K562 (cell line): ENCODE measurements at regions not wholly inside any gene's neighbourhood (a gene's known extent, or its start where the extent isn't known, plus 50 kb on each side); places are given as distances from the start of the nearest gene placed in this dataset.

Experiments used
- CREBBP ChIP-seq: IDR thresholded peaks from one replicate; pipeline ENCODE4 v1.6.1; 2012; ENCODE audit warnings: low read depth, mild to moderate bottlenecking, control low read depth, inconsistent platforms, low read length
- EGR1 ChIP-seq: fragments of 450-650 bp; conservative IDR thresholded peaks from 2 replicates; pipeline ENCODE4 v1.6.1; 2017; ENCODE audit warnings: mild to moderate bottlenecking
- GTF3C2 ChIP-seq: IDR thresholded peaks from 3 replicates; pipeline ENCODE4 v1.6.1; 2011; ENCODE audit warnings: borderline replicate concordance, mild to moderate bottlenecking, moderate library complexity; ENCODE audit not compliant: insufficient read length; ENCODE audit errors: extremely low read depth
- NR2F6 ChIP-seq: fragments of 450-650 bp; formaldehyde crosslinking; IDR thresholded peaks from 2 replicates; pipeline ENCODE4 v1.4.0; 2020; ENCODE audit warnings: mild to moderate bottlenecking
- TCF7 ChIP-seq: sonication (generic); IDR thresholded peaks from 2 replicates; pipeline ENCODE4 v1.6.1; 2016; ENCODE audit warnings: antibody characterized with exemption, borderline replicate concordance
- TEAD1 ChIP-seq, 2 experiments: fragments of 450-650 bp in 1 of 2; sonication (generic) in 1 of 2; formaldehyde crosslinking; IDR thresholded peaks; 2 replicates each; pipeline versions ENCODE4 v1.4.0 to v1.8.0; 2020 to 2022; ENCODE audit warnings: mild to moderate bottlenecking in 2 of 2, missing genetic modification reagents in 1 of 2
- ZBTB8A ChIP-seq: fragments of 450-650 bp; IDR thresholded peaks from 2 replicates; pipeline ENCODE4 v1.6.1; 2018; ENCODE audit warnings: mild to moderate bottlenecking, moderate library complexity; ENCODE audit not compliant: partially characterized antibody
- TF ChIP-seq, protein P1 (sequence below), 3 experiments: IDR thresholded peaks in 2 of 3; conservative IDR thresholded peaks in 1 of 3; 2 replicates each; pipeline ENCODE4 v1.5.1; 2011 to 2012; ENCODE audit warnings: low read length in 3 of 3, mild to moderate bottlenecking in 3 of 3, control low read depth in 2 of 3, improper control_type of control experiment in 1 of 3, inconsistent platforms in 1 of 3, low read depth in 1 of 3, mixed read lengths in 1 of 3, moderate library complexity in 1 of 3; ENCODE audit not compliant: insufficient read depth in 2 of 3

GRCh38 chr13:44322928-44323327, 50.7 kb upstream of the SERP2 start:
- TF ChIP-seq ZBTB8A = no peak
- TF ChIP-seq, protein P1, sequence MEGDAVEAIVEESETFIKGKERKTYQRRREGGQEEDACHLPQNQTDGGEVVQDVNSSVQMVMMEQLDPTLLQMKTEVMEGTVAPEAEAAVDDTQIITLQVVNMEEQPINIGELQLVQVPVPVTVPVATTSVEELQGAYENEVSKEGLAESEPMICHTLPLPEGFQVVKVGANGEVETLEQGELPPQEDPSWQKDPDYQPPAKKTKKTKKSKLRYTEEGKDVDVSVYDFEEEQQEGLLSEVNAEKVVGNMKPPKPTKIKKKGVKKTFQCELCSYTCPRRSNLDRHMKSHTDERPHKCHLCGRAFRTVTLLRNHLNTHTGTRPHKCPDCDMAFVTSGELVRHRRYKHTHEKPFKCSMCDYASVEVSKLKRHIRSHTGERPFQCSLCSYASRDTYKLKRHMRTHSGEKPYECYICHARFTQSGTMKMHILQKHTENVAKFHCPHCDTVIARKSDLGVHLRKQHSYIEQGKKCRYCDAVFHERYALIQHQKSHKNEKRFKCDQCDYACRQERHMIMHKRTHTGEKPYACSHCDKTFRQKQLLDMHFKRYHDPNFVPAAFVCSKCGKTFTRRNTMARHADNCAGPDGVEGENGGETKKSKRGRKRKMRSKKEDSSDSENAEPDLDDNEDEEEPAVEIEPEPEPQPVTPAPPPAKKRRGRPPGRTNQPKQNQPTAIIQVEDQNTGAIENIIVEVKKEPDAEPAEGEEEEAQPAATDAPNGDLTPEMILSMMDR (IDR thresholded peaks at IDR 0.05 in 2 of 3, conservative IDR thresholded peaks at IDR 0.05 in 1 of 3; ENCODE audit: insufficient read depth in 2 of 3, low read depth in 1 of 3, low read length in 3 of 3) = no peak
- TF ChIP-seq GTF3C2 = no peak
- no peak for TF ChIP-seq EGR1
- TF ChIP-seq TCF7 = no peak
- no peak for TF ChIP-seq CREBBP
- no peak for TF ChIP-seq TEAD1 (CRISPR knock-in tag; IDR thresholded peaks at IDR 0.05)
- TF ChIP-seq NR2F6 (CRISPR knock-in tag) = no peak
